ENCODE measurements at regions not wholly inside any gene's neighbourhood (a gene's known extent, or its start where the extent isn't known, plus 50 kb on each side); places are given as distances from the start of the nearest gene placed in this dataset.

- no peak overlapping the region for H3K4me3 ChIP-seq
- intact Hi-C loops (cut with DNase I): no loop called here
- H3K4me1 ChIP-seq (replicated peaks): peaks cover 3% of the 10 kb centered on the region
- no peak overlapping the region for H3K27ac ChIP-seq
- H3K36me3 ChIP-seq: no peaks in the 10 kb centered on the region
- no peaks in the 10 kb centered on the region for H3K27me3 ChIP-seq (replicated peaks; ENCODE audit: insufficient read depth)
- no peak for TF ChIP-seq CTCF (IDR thresholded peaks at IDR 0.05)
- TF ChIP-seq POLR2A (IDR thresholded peaks at IDR 0.05): no peak
- TF ChIP-seq POLR2AphosphoS5 (IDR thresholded peaks at IDR 0.05): no peak
- WGBS: 22% methylated on average over 17 of the region's 17 CpGs
- DNase-seq (ENCODE audit: low spot score): no peak
- no peaks in the 10 kb centered on the region for H3K9me3 ChIP-seq
Observed at GRCh38 chr3:182259579-182259978, 533.7 kb upstream of the ATP11B start.

GRCh38 chr3:182261041-182261440 is 532.3 kb upstream of the ATP11B start:
- WGBS: 19% methylated on average over 7 of the region's 7 CpGs
- H3K4me1 ChIP-seq (replicated peaks): peaks cover 3% of the 10 kb centered on the region
- intact Hi-C loops (cut with DNase I): no loop called here
- H3K27ac ChIP-seq: no peak overlapping the region
- H3K9me3 ChIP-seq: no peaks in the 10 kb centered on the region
- TF ChIP-seq POLR2A (IDR thresholded peaks at IDR 0.05): no peak
- no peak for TF ChIP-seq POLR2AphosphoS5 (IDR thresholded peaks at IDR 0.05)
- TF ChIP-seq CTCF (IDR thresholded peaks at IDR 0.05): no peak
- no peak overlapping the region for H3K4me3 ChIP-seq
- no peak for DNase-seq (ENCODE audit: low spot score)
- H3K27me3 ChIP-seq (replicated peaks; ENCODE audit: insufficient read depth): no peaks in the 10 kb centered on the region
- no peaks in the 10 kb centered on the region for H3K36me3 ChIP-seq

GRCh38 chr3:182268711-182269110 is 524.6 kb upstream of the ATP11B start:
- 46% methylated on average over 4 of the region's 4 CpGs for WGBS
- H3K27me3 ChIP-seq (replicated peaks; ENCODE audit: insufficient read depth): no peaks in the 10 kb centered on the region
- no peak for DNase-seq (ENCODE audit: low spot score)
- no peak for TF ChIP-seq POLR2AphosphoS5 (IDR thresholded peaks at IDR 0.05)
- TF ChIP-seq POLR2A (IDR thresholded peaks at IDR 0.05): no peak
- no peak for TF ChIP-seq CTCF (IDR thresholded peaks at IDR 0.05)
- intact Hi-C loops (cut with DNase I): no loop called here
- H3K27ac ChIP-seq: no peak overlapping the region
- H3K9me3 ChIP-seq: no peaks in the 10 kb centered on the region
- no peaks in the 10 kb centered on the region for H3K36me3 ChIP-seq
- no peaks in the 10 kb centered on the region for H3K4me1 ChIP-seq (replicated peaks)
- no peak overlapping the region for H3K4me3 ChIP-seq

GRCh38 chr3:182276512-182276911 is 516.8 kb upstream of the ATP11B start:
- H3K9me3 ChIP-seq: no peaks in the 10 kb centered on the region
- H3K4me3 ChIP-seq: no peak overlapping the region
- intact Hi-C loops (cut with DNase I): no loop called here
- WGBS: 60% methylated on average over 4 of the region's 4 CpGs
- H3K27me3 ChIP-seq (replicated peaks; ENCODE audit: insufficient read depth): no peaks in the 10 kb centered on the region
- no peak for TF ChIP-seq POLR2A (IDR thresholded peaks at IDR 0.05)
- no peak for TF ChIP-seq CTCF (IDR thresholded peaks at IDR 0.05)
- no peak for TF ChIP-seq POLR2AphosphoS5 (IDR thresholded peaks at IDR 0.05)
- no peak for DNase-seq (ENCODE audit: low spot score)
- no peak overlapping the region for H3K27ac ChIP-seq
- H3K4me1 ChIP-seq (replicated peaks): no peaks in the 10 kb centered on the region
- H3K36me3 ChIP-seq: no peaks in the 10 kb centered on the region

GRCh38 chr3:182284793-182285192 is 508.5 kb upstream of the ATP11B start:
- peak overlapping the region; percentile 56 to 62 for H3K27ac ChIP-seq
- intact Hi-C loops (cut with DNase I): no loop called here
- H3K36me3 ChIP-seq: no peaks in the 10 kb centered on the region
- peak; percentile 44 for DNase-seq (ENCODE audit: low spot score)
- TF ChIP-seq POLR2AphosphoS5 (IDR thresholded peaks at IDR 0.05): peak; percentile 77
- TF ChIP-seq POLR2A (IDR thresholded peaks at IDR 0.05): no peak
- H3K9me3 ChIP-seq: no peaks in the 10 kb centered on the region
- no peaks in the 10 kb centered on the region for H3K4me1 ChIP-seq (replicated peaks)
- H3K27me3 ChIP-seq (replicated peaks; ENCODE audit: insufficient read depth): no peaks in the 10 kb centered on the region
- WGBS: 24% methylated on average over 5 of the region's 5 CpGs
- H3K4me3 ChIP-seq: no peak overlapping the region

Measured in prostate gland (tissue), 2 donors.